ENCODE measurements at regions not wholly inside any gene's neighbourhood (a gene's known extent, or its start where the extent isn't known, plus 50 kb on each side); places are given as distances from the start of the nearest gene placed in this dataset.

DNA sequence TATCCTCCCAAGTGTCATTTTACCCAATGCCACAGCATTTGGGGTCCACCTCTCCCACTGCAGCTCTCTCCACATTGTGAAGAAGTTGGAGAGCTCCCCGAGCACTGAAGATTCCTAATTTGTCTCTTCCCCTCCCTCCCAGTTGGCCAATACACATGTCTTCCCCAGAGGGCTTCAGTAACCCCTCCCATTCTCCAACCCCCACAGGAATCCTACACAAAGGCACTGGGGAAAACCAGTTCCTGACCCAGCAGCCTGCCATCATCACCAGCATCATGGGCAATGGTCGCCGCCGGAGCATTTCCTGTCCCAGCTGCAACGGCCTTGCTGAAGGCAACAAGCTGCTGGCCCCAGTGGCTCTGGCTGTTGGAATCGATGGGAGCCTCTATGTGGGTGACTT, 87.3 kb upstream of the WWC1 start:
- Histone ChIP-seq H3K27ac (ENCODE audit: low read depth, low read length) (no peak overlapping the region), H3K36me3 (ENCODE audit: insufficient read depth, low read length) (no peaks in the 10 kb centered on the region), H3K4me1 (ENCODE audit: insufficient read depth, low read length) (no peaks in the 10 kb centered on the region), H3K4me3 (ENCODE audit: low read length in 2 of 2) (no peak overlapping the region), H3K27me3 (ENCODE audit: insufficient read depth, low read length) (no peaks in the 10 kb centered on the region), H3K9me3 (ENCODE audit: control insufficient read depth in 1 of 2, low read length in 2 of 2) (no peaks in the 10 kb centered on the region)
- no peaks in the 10 kb centered on the region for H3K9me3 Mint-ChIP-seq
- CTCF ChIA-PET (ENCODE audit: partially characterized antibody), result interaction anchor here (0.8 to 1.2 kb wide), 2 partner anchors 15 to 19 kb away, joined by 3 read pairs; no protein-coding TSS in a partner anchor
- H3K36me3 Mint-ChIP-seq, result no peaks in the 10 kb centered on the region
- no peaks in the 10 kb centered on the region for H3K4me1 Mint-ChIP-seq
- no peak overlapping the region for H3K27ac Mint-ChIP-seq
- POLR2A ChIA-PET (ENCODE audit: partially characterized antibody), result no interaction called here
- no peak overlapping the region for H3K4me3 Mint-ChIP-seq
- intact Hi-C loops (cut with micrococcal nuclease), result no loop called here
- H3K27me3 Mint-ChIP-seq, result peaks cover 2 to 3% of the 10 kb centered on the region in 2 donors
- no peak for DNase-seq

- no peaks in the 10 kb centered on the region for H3K36me3 Mint-ChIP-seq
- H3K27ac ChIP-seq (ENCODE audit: low read depth, low read length), result no peak overlapping the region
- H3K9me3 Mint-ChIP-seq, result no peaks in the 10 kb centered on the region
- H3K4me1 ChIP-seq (ENCODE audit: insufficient read depth, low read length), result no peaks in the 10 kb centered on the region
- H3K27me3 Mint-ChIP-seq, result peaks cover 2 to 4% of the 10 kb centered on the region in 2 donors
- H3K27ac Mint-ChIP-seq, result no peak overlapping the region
- intact Hi-C loops (cut with micrococcal nuclease), result no loop called here
- no peaks in the 10 kb centered on the region for H3K4me1 Mint-ChIP-seq
- no peaks in the 10 kb centered on the region for H3K36me3 ChIP-seq (ENCODE audit: insufficient read depth, low read length)
- H3K9me3 ChIP-seq (ENCODE audit: control insufficient read depth in 1 of 2, low read length in 2 of 2), result no peaks in the 10 kb centered on the region
- H3K4me3 ChIP-seq (ENCODE audit: low read length in 2 of 2), result no peak overlapping the region
- POLR2A ChIA-PET (ENCODE audit: partially characterized antibody), result no interaction called here
- CTCF ChIA-PET (ENCODE audit: partially characterized antibody), result no interaction called here
- H3K27me3 ChIP-seq (ENCODE audit: insufficient read depth, low read length), result no peaks in the 10 kb centered on the region
- no peak for DNase-seq
- no peak overlapping the region for H3K4me3 Mint-ChIP-seq
Measured at GRCh38 chr5:168207450-168208029, 83.9 kb upstream of the WWC1 start.

- Histone ChIP-seq H3K36me3 (ENCODE audit: insufficient read depth, low read length) (no peaks in the 10 kb centered on the region), H3K27me3 (ENCODE audit: insufficient read depth, low read length) (no peaks in the 10 kb centered on the region), H3K4me1 (ENCODE audit: insufficient read depth, low read length) (no peaks in the 10 kb centered on the region), H3K9me3 (ENCODE audit: control insufficient read depth in 1 of 2, low read length in 2 of 2) (no peaks in the 10 kb centered on the region), H3K27ac (ENCODE audit: low read depth, low read length) (no peak overlapping the region), H3K4me3 (ENCODE audit: low read length in 2 of 2) (no peak overlapping the region)
- peaks cover 2 to 4% of the 10 kb centered on the region in 2 donors for H3K27me3 Mint-ChIP-seq
- H3K4me3 Mint-ChIP-seq, result no peak overlapping the region
- intact Hi-C loops (cut with micrococcal nuclease), result no loop called here
- H3K27ac Mint-ChIP-seq, result no peak overlapping the region
- H3K36me3 Mint-ChIP-seq, result no peaks in the 10 kb centered on the region
- no peak for DNase-seq
- H3K4me1 Mint-ChIP-seq, result no peaks in the 10 kb centered on the region
- no peaks in the 10 kb centered on the region for H3K9me3 Mint-ChIP-seq
- CTCF ChIA-PET (ENCODE audit: partially characterized antibody), result interaction anchor here (3.5 kb wide), 1 partner anchor 10 kb away, joined by 15 read pairs; no protein-coding TSS in a partner anchor
- POLR2A ChIA-PET (ENCODE audit: partially characterized antibody), result no interaction called here
Measured at GRCh38 chr5:168209244-168209995, 82.0 kb upstream of the WWC1 start.

DNA sequence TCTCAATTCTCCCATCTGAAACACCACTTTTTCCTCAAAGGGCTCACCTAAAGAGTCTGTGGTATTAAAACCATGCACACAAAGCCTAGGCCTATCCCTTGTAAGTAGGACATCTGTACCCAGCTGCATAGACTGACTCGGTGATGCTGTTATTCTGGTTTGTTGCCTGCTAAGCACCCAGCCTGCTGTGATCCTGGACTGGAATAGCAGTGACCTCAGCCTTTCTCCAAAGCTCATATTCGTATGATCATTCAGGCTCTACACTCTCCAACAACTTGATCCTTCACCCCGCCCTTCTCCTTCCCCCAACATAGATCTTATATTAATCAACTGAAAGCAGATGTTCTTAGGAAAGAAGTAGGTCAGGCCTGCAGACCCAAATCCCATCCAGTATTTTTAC, 81.4 kb upstream of the WWC1 start:
- POLR2A ChIA-PET (ENCODE audit: partially characterized antibody), result no interaction called here
- no peaks in the 10 kb centered on the region for H3K9me3 ChIP-seq (ENCODE audit: control insufficient read depth in 1 of 2, low read length in 2 of 2)
- peaks cover 2 to 4% of the 10 kb centered on the region in 2 donors for H3K27me3 Mint-ChIP-seq
- no peak overlapping the region for H3K27ac ChIP-seq (ENCODE audit: low read depth, low read length)
- H3K4me3 Mint-ChIP-seq, result no peak overlapping the region
- H3K27me3 ChIP-seq (ENCODE audit: insufficient read depth, low read length), result no peaks in the 10 kb centered on the region
- H3K4me3 ChIP-seq (ENCODE audit: low read length in 2 of 2), result no peak overlapping the region
- DNase-seq, result no peak
- no peaks in the 10 kb centered on the region for H3K4me1 Mint-ChIP-seq
- no peaks in the 10 kb centered on the region for H3K4me1 ChIP-seq (ENCODE audit: insufficient read depth, low read length)
- H3K36me3 ChIP-seq (ENCODE audit: insufficient read depth, low read length), result no peaks in the 10 kb centered on the region
- H3K9me3 Mint-ChIP-seq, result no peaks in the 10 kb centered on the region
- intact Hi-C loops (cut with micrococcal nuclease), result no loop called here
- H3K27ac Mint-ChIP-seq, result no peak overlapping the region
- H3K36me3 Mint-ChIP-seq, result no peaks in the 10 kb centered on the region
- CTCF ChIA-PET (ENCODE audit: partially characterized antibody), result interaction anchor here (3.5 kb wide), 1 partner anchor 10 kb away, joined by 15 read pairs; no protein-coding TSS in a partner anchor

DNA sequence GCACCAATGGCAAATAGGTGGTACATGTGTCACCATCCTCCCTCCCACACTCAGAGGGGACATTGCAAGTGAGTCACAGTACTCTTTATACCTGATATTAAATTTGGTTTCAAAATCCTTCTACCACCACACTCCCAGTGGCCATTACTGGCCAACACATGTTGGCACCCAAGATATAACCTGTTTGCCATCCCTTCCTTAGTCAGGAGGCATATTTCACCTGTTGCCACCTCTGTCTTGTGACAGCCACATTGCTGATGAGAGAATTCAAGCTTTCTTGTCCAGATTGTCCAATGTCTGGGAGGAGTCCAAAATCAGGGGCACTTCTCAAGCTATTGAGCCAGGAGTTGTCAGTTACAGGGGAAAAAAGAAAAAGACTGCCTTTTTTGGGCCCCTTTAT, 80.2 kb upstream of the WWC1 start:
- CTCF ChIA-PET (ENCODE audit: partially characterized antibody), result interaction anchor here (3.5 kb wide), 1 partner anchor 8 kb away, joined by 15 read pairs; no protein-coding TSS in a partner anchor
- no peak for DNase-seq
- POLR2A ChIA-PET (ENCODE audit: partially characterized antibody), result no interaction called here
- H3K27me3 Mint-ChIP-seq, result peaks cover 0 to 2% of the 10 kb centered on the region in 2 donors
- no peak overlapping the region for H3K27ac ChIP-seq (ENCODE audit: low read depth, low read length)
- no peaks in the 10 kb centered on the region for H3K9me3 Mint-ChIP-seq
- H3K4me3 Mint-ChIP-seq, result no peak overlapping the region
- H3K9me3 ChIP-seq (ENCODE audit: control insufficient read depth in 1 of 2, low read length in 2 of 2), result no peaks in the 10 kb centered on the region
- no peaks in the 10 kb centered on the region for H3K36me3 Mint-ChIP-seq
- no peaks in the 10 kb centered on the region for H3K36me3 ChIP-seq (ENCODE audit: insufficient read depth, low read length)
- H3K27ac Mint-ChIP-seq, result no peak overlapping the region
- intact Hi-C loops (cut with micrococcal nuclease), result no loop called here
- H3K27me3 ChIP-seq (ENCODE audit: insufficient read depth, low read length), result no peaks in the 10 kb centered on the region
- H3K4me3 ChIP-seq (ENCODE audit: low read length in 2 of 2), result no peak overlapping the region
- no peaks in the 10 kb centered on the region for H3K4me1 ChIP-seq (ENCODE audit: insufficient read depth, low read length)
- H3K4me1 Mint-ChIP-seq, result no peaks in the 10 kb centered on the region

DNA sequence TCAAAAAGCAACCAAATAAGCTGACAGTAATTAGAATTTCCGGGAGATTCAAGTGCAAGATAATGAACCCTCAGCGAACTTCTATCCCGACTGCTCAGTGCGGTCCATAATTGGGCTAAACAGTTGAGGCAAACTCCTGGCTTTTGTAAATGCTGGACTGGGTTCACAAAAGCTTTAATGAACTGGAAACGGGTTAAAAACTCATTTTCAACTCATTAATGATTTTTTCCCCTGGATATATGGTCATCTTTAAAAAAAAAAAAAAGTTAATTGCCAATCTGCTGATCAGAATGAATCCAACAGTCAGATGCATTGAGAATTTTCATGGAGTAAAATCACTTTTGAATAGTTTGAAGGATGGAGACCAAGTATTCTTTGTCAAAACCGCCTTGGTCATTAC, 79.5 kb upstream of the WWC1 start:
- Histone ChIP-seq H3K9me3 (ENCODE audit: control insufficient read depth in 1 of 2, low read length in 2 of 2) (no peaks in the 10 kb centered on the region), H3K27ac (ENCODE audit: low read depth, low read length) (no peak overlapping the region), H3K36me3 (ENCODE audit: insufficient read depth, low read length) (no peaks in the 10 kb centered on the region), H3K4me1 (ENCODE audit: insufficient read depth, low read length) (no peaks in the 10 kb centered on the region), H3K4me3 (ENCODE audit: low read length in 2 of 2) (no peak overlapping the region), H3K27me3 (ENCODE audit: insufficient read depth, low read length) (no peaks in the 10 kb centered on the region)
- ChIA-PET CTCF (ENCODE audit: partially characterized antibody) (interaction anchor here (3.5 kb wide), 1 partner anchor 8 kb away, joined by 15 read pairs; no protein-coding TSS in a partner anchor), POLR2A (ENCODE audit: partially characterized antibody) (no interaction called here)
- Mint-ChIP-seq H3K4me1 (no peaks in the 10 kb centered on the region), H3K27ac (no peak overlapping the region), H3K36me3 (no peaks in the 10 kb centered on the region), H3K27me3 (peaks cover 0 to 2% of the 10 kb centered on the region in 2 donors), H3K9me3 (no peaks in the 10 kb centered on the region), H3K4me3 (no peak overlapping the region)
- intact Hi-C loops (cut with micrococcal nuclease), result no loop called here
- DNase-seq, result no peak

DNA sequence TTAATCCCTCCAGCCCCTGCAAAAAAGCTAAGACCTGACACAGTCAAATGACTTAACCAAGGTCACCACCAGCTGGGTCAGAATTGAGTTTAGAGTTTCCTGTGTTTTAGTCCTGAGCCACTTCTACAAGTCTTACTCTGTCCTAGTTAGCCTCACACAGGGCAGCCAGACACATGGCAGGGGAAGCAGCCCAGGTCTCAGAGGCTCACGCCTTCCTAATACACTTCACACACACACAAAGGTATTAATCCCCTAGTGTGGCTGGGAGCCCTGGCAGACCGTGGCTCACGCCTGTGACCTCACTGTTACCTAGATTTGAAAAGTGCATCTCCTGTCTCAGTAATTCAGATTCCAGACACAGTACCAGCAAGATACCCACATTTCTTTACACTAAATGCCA, 77.4 kb upstream of the WWC1 start:
- CTCF ChIA-PET (ENCODE audit: partially characterized antibody), result interaction anchor here (0.7 to 1.0 kb wide), 2 partner anchors 11 to 245 kb away, joined by 3 read pairs; no protein-coding TSS in a partner anchor
- intact Hi-C loops (cut with micrococcal nuclease), result no loop called here

More for the DNA sequence above, 77.4 kb upstream of the WWC1 start:
- Mint-ChIP-seq H3K27me3 (peaks cover 0 to 2% of the 10 kb centered on the region in 2 donors), H3K9me3 (no peaks in the 10 kb centered on the region), H3K4me3 (no peak overlapping the region), H3K27ac (no peak overlapping the region), H3K36me3 (no peaks in the 10 kb centered on the region), H3K4me1 (no peaks in the 10 kb centered on the region)
- no peak overlapping the region for H3K4me3 ChIP-seq (ENCODE audit: low read length in 2 of 2)
- POLR2A ChIA-PET (ENCODE audit: partially characterized antibody), result no interaction called here
- no peaks in the 10 kb centered on the region for H3K27me3 ChIP-seq (ENCODE audit: insufficient read depth, low read length)
- H3K36me3 ChIP-seq (ENCODE audit: insufficient read depth, low read length), result no peaks in the 10 kb centered on the region
- DNase-seq, result no peak
- H3K9me3 ChIP-seq (ENCODE audit: control insufficient read depth in 1 of 2, low read length in 2 of 2), result no peaks in the 10 kb centered on the region
- no peak overlapping the region for H3K27ac ChIP-seq (ENCODE audit: low read depth, low read length)
- no peaks in the 10 kb centered on the region for H3K4me1 ChIP-seq (ENCODE audit: insufficient read depth, low read length)

Measured in CD4-positive, alpha-beta memory T cell (primary cell).